ENCODE measurements at regions not wholly inside any gene's neighbourhood (a gene's known extent, or its start where the extent isn't known, plus 50 kb on each side); places are given as distances from the start of the nearest gene placed in this dataset.

GRCh38 chr12:89826468-89826867 is 117.8 kb upstream of the ATP2B1 start:
- Histone ChIP-seq H3K4me1 (ENCODE audit: control insufficient read depth, insufficient read depth, low read length) (peaks cover 16% of the 10 kb centered on the region), H3K36me3 (ENCODE audit: control insufficient read depth in 2 of 2, insufficient read depth in 2 of 2, low read length in 1 of 2) (no peaks in the 10 kb centered on the region), H3K9me3 (replicated peaks; ENCODE audit: control insufficient read depth, insufficient read depth, low read length) (no peaks in the 10 kb centered on the region; the same call in 2 of the 3 replicates), H2AFZ (ENCODE audit: control insufficient read depth, low read depth, low read length) (no peak overlapping the region), H3K27ac (ENCODE audit: control insufficient read depth, insufficient read depth) (no peak overlapping the region), H3K4me3 (no peak overlapping the region), H3K9ac (ENCODE audit: control insufficient read depth, insufficient read depth, low read length) (no peak overlapping the region), H4K20me1 (ENCODE audit: control insufficient read depth, insufficient read depth) (no peaks in the 10 kb centered on the region), H3K27me3 (replicated peaks in 1 of 2; ENCODE audit: control insufficient read depth in 2 of 2, insufficient read depth in 2 of 2, low read length in 1 of 2) (no peaks in the 10 kb centered on the region), H3K4me2 (ENCODE audit: control insufficient read depth, insufficient read depth) (no peak overlapping the region), H3K79me2 (ENCODE audit: control insufficient read depth, insufficient read depth, low read length) (no peaks in the 10 kb centered on the region)
- ATAC-seq (peak; percentile 20), DNase-seq (ENCODE audit: low read depth, low spot score) (no peak), FAIRE-seq (no peak)
- whole genome bisulfite sequencing (ENCODE audit: insufficient coverage, insufficient replicate concordance, low lambda C conversion rate, missing lambda C conversion rate): 71% methylated on average over 2 of the region's 2 CpGs
- RAD21 ChIA-PET (ENCODE audit: unreplicated experiment): no interaction called here
- SMC1A ChIA-PET (ENCODE audit: uncharacterized antibody, unreplicated experiment): interaction anchor here (3.1 kb wide), 1 partner anchor 27 kb away, joined by 7 read pairs; no protein-coding TSS in a partner anchor
- BruUV-seq (replicated peaks): no TSS peak
- POLR2A ChIA-PET: interaction anchor here (0.6 kb wide), 3 partner anchors 110 to 562 kb away, joined by 3 to 6 read pairs (median 4); no protein-coding TSS in a partner anchor
- in situ Hi-C loops (cut with MboI) (no loop called here), intact Hi-C loops (cut with micrococcal nuclease; ENCODE audit: unreplicated experiment) (no loop called here)
- CTCF ChIA-PET: interaction anchor here (1.6 kb wide), 1 partner anchor 13 kb away, joined by 4 read pairs; no protein-coding TSS in a partner anchor
- TF ChIP-seq, protein P1, sequence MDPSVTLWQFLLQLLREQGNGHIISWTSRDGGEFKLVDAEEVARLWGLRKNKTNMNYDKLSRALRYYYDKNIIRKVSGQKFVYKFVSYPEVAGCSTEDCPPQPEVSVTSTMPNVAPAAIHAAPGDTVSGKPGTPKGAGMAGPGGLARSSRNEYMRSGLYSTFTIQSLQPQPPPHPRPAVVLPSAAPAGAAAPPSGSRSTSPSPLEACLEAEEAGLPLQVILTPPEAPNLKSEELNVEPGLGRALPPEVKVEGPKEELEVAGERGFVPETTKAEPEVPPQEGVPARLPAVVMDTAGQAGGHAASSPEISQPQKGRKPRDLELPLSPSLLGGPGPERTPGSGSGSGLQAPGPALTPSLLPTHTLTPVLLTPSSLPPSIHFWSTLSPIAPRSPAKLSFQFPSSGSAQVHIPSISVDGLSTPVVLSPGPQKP (IDR thresholded peaks at IDR 0.05; ENCODE audit: low read depth, low read length): no peak
- no peak for TF ChIP-seq RBBP5 (conservative IDR thresholded peaks at IDR 0.05)
- TF ChIP-seq IRF4 (IDR thresholded peaks at IDR 0.05; ENCODE audit: low read depth, low read length): no peak
- no peak for TF ChIP-seq MYB (IDR thresholded peaks at IDR 0.05; ENCODE audit: borderline replicate concordance, low read depth, low read length)
- no peak for TF ChIP-seq ZNF274 (IDR thresholded peaks at IDR 0.05; ENCODE audit: insufficient read depth, insufficient read length)
- no peak for TF ChIP-seq E2F4 (IDR thresholded peaks at IDR 0.05; ENCODE audit: low read depth, low read length)
- no peak for TF ChIP-seq YY1 (IDR thresholded peaks at IDR 0.05; ENCODE audit: low read depth, low read length)
- TF ChIP-seq WRNIP1 (IDR thresholded peaks at IDR 0.05; ENCODE audit: borderline replicate concordance, low read depth, low read length): no peak
- TF ChIP-seq POLR2AphosphoS5 (IDR thresholded peaks at IDR 0.05; ENCODE audit: low read length): no peak

Data from GM12878 (cell line).